ENCODE measurements at regions not wholly inside any gene's neighbourhood (a gene's known extent, or its start where the extent isn't known, plus 50 kb on each side); places are given as distances from the start of the nearest gene placed in this dataset.

GRCh38 chr10:120313715-120314114, 143.3 kb upstream of the PLPP4 start:
- no CpG with 5 or more reads among the region's 2 CpGs for WGBS (ENCODE audit: insufficient coverage)
- no peaks in the 10 kb centered on the region for H3K9me3 ChIP-seq (replicated peaks; ENCODE audit: control insufficient read depth, low read depth, low read length)
- no peak overlapping the region for H3K27ac ChIP-seq (ENCODE audit: low read length)
- no peaks in the 10 kb centered on the region for H3K36me3 ChIP-seq (ENCODE audit: control insufficient read depth, insufficient read depth, low read length)
- H3K4me1 ChIP-seq (ENCODE audit: control insufficient read depth, insufficient read depth, low read length), result no peaks in the 10 kb centered on the region
- DNase-seq, result no peak
- H3K4me3 ChIP-seq (ENCODE audit: low read length), result no peak overlapping the region
- no peaks in the 10 kb centered on the region for H3K27me3 ChIP-seq (ENCODE audit: control insufficient read depth, insufficient read depth, low read length)

- no peaks in the 10 kb centered on the region for H3K27me3 ChIP-seq (ENCODE audit: control insufficient read depth, insufficient read depth, low read length)
- H3K4me3 ChIP-seq (ENCODE audit: low read length), result no peak overlapping the region
- H3K36me3 ChIP-seq (ENCODE audit: control insufficient read depth, insufficient read depth, low read length), result no peaks in the 10 kb centered on the region
- no peak for DNase-seq
- H3K4me1 ChIP-seq (ENCODE audit: control insufficient read depth, insufficient read depth, low read length), result no peaks in the 10 kb centered on the region
- no CpG with 5 or more reads among the region's 1 CpG for WGBS (ENCODE audit: insufficient coverage)
- no peak overlapping the region for H3K27ac ChIP-seq (ENCODE audit: low read length)
- no peaks in the 10 kb centered on the region for H3K9me3 ChIP-seq (replicated peaks; ENCODE audit: control insufficient read depth, low read depth, low read length)
These were observed 142.6 kb upstream of the PLPP4 start for GRCh38 chr10:120314442-120314841.

- Histone ChIP-seq H3K9me3 (replicated peaks; ENCODE audit: control insufficient read depth, low read depth, low read length) (no peaks in the 10 kb centered on the region), H3K4me1 (ENCODE audit: control insufficient read depth, insufficient read depth, low read length) (no peaks in the 10 kb centered on the region), H3K27me3 (ENCODE audit: control insufficient read depth, insufficient read depth, low read length) (no peaks in the 10 kb centered on the region), H3K36me3 (ENCODE audit: control insufficient read depth, insufficient read depth, low read length) (no peaks in the 10 kb centered on the region), H3K4me3 (ENCODE audit: low read length) (no peak overlapping the region), H3K27ac (ENCODE audit: low read length) (no peak overlapping the region)
- DNase-seq, result no peak
- 69% methylated on average over 3 of the region's 3 CpGs for WGBS (ENCODE audit: insufficient coverage)
These were observed 138.2 kb upstream of the PLPP4 start for GRCh38 chr10:120318862-120319261.

- Histone ChIP-seq H3K4me1 (ENCODE audit: control insufficient read depth, insufficient read depth, low read length) (no peaks in the 10 kb centered on the region), H3K36me3 (ENCODE audit: control insufficient read depth, insufficient read depth, low read length) (no peaks in the 10 kb centered on the region), H3K9me3 (replicated peaks; ENCODE audit: control insufficient read depth, low read depth, low read length) (no peaks in the 10 kb centered on the region), H3K27ac (ENCODE audit: low read length) (no peak overlapping the region), H3K27me3 (ENCODE audit: control insufficient read depth, insufficient read depth, low read length) (no peaks in the 10 kb centered on the region), H3K4me3 (ENCODE audit: low read length) (no peak overlapping the region)
- no peak for DNase-seq
- no CpG with 5 or more reads among the region's 3 CpGs for WGBS (ENCODE audit: insufficient coverage)
These were observed 129.4 kb upstream of the PLPP4 start for GRCh38 chr10:120327675-120328074.

- WGBS (ENCODE audit: insufficient coverage), result no CpG with 5 or more reads among the region's 3 CpGs
- Histone ChIP-seq H3K9me3 (replicated peaks; ENCODE audit: control insufficient read depth, low read depth, low read length) (no peaks in the 10 kb centered on the region), H3K27ac (ENCODE audit: low read length) (no peak overlapping the region), H3K36me3 (ENCODE audit: control insufficient read depth, insufficient read depth, low read length) (no peaks in the 10 kb centered on the region), H3K4me3 (ENCODE audit: low read length) (no peak overlapping the region), H3K27me3 (ENCODE audit: control insufficient read depth, insufficient read depth, low read length) (no peaks in the 10 kb centered on the region), H3K4me1 (ENCODE audit: control insufficient read depth, insufficient read depth, low read length) (no peaks in the 10 kb centered on the region)
- DNase-seq, result no peak
These were observed 128.4 kb upstream of the PLPP4 start for GRCh38 chr10:120328647-120329046.

GRCh38 chr10:120335553-120335952, 121.5 kb upstream of the PLPP4 start:
- no CpG with 5 or more reads among the region's 3 CpGs for WGBS (ENCODE audit: insufficient coverage)
- no peaks in the 10 kb centered on the region for H3K9me3 ChIP-seq (replicated peaks; ENCODE audit: control insufficient read depth, low read depth, low read length)

GRCh38 chr10:120336306-120336910, 120.6 kb upstream of the PLPP4 start:
- Histone ChIP-seq H3K27ac (ENCODE audit: low read length) (no peak overlapping the region), H3K9me3 (replicated peaks; ENCODE audit: control insufficient read depth, low read depth, low read length) (no peaks in the 10 kb centered on the region), H3K4me3 (ENCODE audit: low read length) (no peak overlapping the region), H3K4me1 (ENCODE audit: control insufficient read depth, insufficient read depth, low read length) (no peaks in the 10 kb centered on the region), H3K36me3 (ENCODE audit: control insufficient read depth, insufficient read depth, low read length) (no peaks in the 10 kb centered on the region), H3K27me3 (ENCODE audit: control insufficient read depth, insufficient read depth, low read length) (peaks cover 2% of the 10 kb centered on the region)
- DNase-seq, result no peak

More at GRCh38 chr10:120335553-120335952, 121.5 kb upstream of the PLPP4 start:
- Histone ChIP-seq H3K27ac (ENCODE audit: low read length) (no peak overlapping the region), H3K4me1 (ENCODE audit: control insufficient read depth, insufficient read depth, low read length) (no peaks in the 10 kb centered on the region), H3K27me3 (ENCODE audit: control insufficient read depth, insufficient read depth, low read length) (peaks cover 2% of the 10 kb centered on the region), H3K36me3 (ENCODE audit: control insufficient read depth, insufficient read depth, low read length) (no peaks in the 10 kb centered on the region), H3K4me3 (ENCODE audit: low read length) (no peak overlapping the region)
- DNase-seq, result no peak

- no peaks in the 10 kb centered on the region for H3K36me3 ChIP-seq (ENCODE audit: control insufficient read depth, insufficient read depth, low read length)
- WGBS (ENCODE audit: insufficient coverage), result 0% methylated on average over 1 of the region's 4 CpGs
- H3K27ac ChIP-seq (ENCODE audit: low read length), result no peak overlapping the region
- DNase-seq, result peak; percentile 38
- H3K4me3 ChIP-seq (ENCODE audit: low read length), result no peak overlapping the region
- no peaks in the 10 kb centered on the region for H3K4me1 ChIP-seq (ENCODE audit: control insufficient read depth, insufficient read depth, low read length)
- no peaks in the 10 kb centered on the region for H3K9me3 ChIP-seq (replicated peaks; ENCODE audit: control insufficient read depth, low read depth, low read length)
- H3K27me3 ChIP-seq (ENCODE audit: control insufficient read depth, insufficient read depth, low read length), result peaks cover 2% of the 10 kb centered on the region
These were observed 120.0 kb upstream of the PLPP4 start for GRCh38 chr10:120336911-120337540.

GRCh38 chr10:120342115-120342714, 114.8 kb upstream of the PLPP4 start:
- no peak overlapping the region for H3K27ac ChIP-seq (ENCODE audit: low read length)
- DNase-seq, result no peak
- WGBS (ENCODE audit: insufficient coverage), result 59% methylated on average over 3 of the region's 7 CpGs
- no peaks in the 10 kb centered on the region for H3K27me3 ChIP-seq (ENCODE audit: control insufficient read depth, insufficient read depth, low read length)
- H3K9me3 ChIP-seq (replicated peaks; ENCODE audit: control insufficient read depth, low read depth, low read length), result no peaks in the 10 kb centered on the region
- H3K36me3 ChIP-seq (ENCODE audit: control insufficient read depth, insufficient read depth, low read length), result no peaks in the 10 kb centered on the region
- H3K4me1 ChIP-seq (ENCODE audit: control insufficient read depth, insufficient read depth, low read length), result no peaks in the 10 kb centered on the region
- H3K4me3 ChIP-seq (ENCODE audit: low read length), result no peak overlapping the region

- Histone ChIP-seq H3K4me1 (ENCODE audit: control insufficient read depth, insufficient read depth, low read length) (no peaks in the 10 kb centered on the region), H3K4me3 (ENCODE audit: low read length) (no peak overlapping the region), H3K27ac (ENCODE audit: low read length) (no peak overlapping the region), H3K36me3 (ENCODE audit: control insufficient read depth, insufficient read depth, low read length) (no peaks in the 10 kb centered on the region), H3K27me3 (ENCODE audit: control insufficient read depth, insufficient read depth, low read length) (no peaks in the 10 kb centered on the region), H3K9me3 (replicated peaks; ENCODE audit: control insufficient read depth, low read depth, low read length) (no peaks in the 10 kb centered on the region)
- DNase-seq, result peak; percentile 3
- 58% methylated on average over 1 of the region's 2 CpGs for WGBS (ENCODE audit: insufficient coverage)
These were observed 111.8 kb upstream of the PLPP4 start for GRCh38 chr10:120345186-120345585.

All from muscle of leg (tissue), 3 donors.